ENCODE measurements at regions not wholly inside any gene's neighbourhood (a gene's known extent, or its start where the extent isn't known, plus 50 kb on each side); places are given as distances from the start of the nearest gene placed in this dataset.

GRCh38 chr1:23632479-23633160, 59.0 kb upstream of the RPL11 start:
- H3K4me3 ChIP-seq (ENCODE audit: low read depth, low read length): no peak overlapping the region
- DNase-seq (ENCODE audit: low read depth, low spot score): no peak
- TF ChIP-seq CTCF (IDR thresholded peaks at IDR 0.05; ENCODE audit: low read depth, low read length): no peak
- in situ Hi-C loops (cut with HindIII; ENCODE audit: low sequenced_read_pairs): no loop called here

DNA sequence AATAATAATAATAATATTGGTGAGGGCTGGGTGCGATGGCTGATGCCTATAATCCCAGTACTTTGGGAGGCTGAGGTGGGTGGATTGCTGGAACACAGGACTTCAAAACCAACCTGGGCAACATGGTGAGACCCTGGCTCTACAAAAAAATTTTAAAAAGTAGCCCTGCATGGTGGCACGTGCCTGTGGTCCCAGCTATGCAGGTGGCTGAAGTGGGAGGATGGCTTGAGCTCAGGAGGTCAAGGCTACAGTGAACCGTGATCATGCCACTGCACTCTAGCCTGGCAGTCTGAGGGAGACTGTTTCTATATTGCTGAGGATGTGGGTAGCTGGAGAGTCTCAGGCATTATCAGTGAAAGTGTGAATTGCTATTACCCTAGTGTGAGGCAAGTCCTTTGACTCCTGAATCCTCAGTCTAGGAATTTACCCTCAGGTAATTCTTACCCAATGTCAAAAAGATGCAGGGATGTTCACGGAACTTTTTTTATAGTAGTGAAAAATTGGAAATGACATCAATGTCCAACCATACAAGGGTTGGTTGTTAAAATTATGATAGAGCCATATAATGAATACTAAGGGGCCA, 61.8 kb upstream of the RPL11 start:
- no peak for TF ChIP-seq CTCF (IDR thresholded peaks at IDR 0.05; ENCODE audit: low read depth, low read length)
- no peak overlapping the region for H3K4me3 ChIP-seq (ENCODE audit: low read depth, low read length)
- DNase-seq (ENCODE audit: low read depth, low spot score): no peak
- in situ Hi-C loops (cut with HindIII; ENCODE audit: low sequenced_read_pairs): no loop called here

- TF ChIP-seq CTCF (IDR thresholded peaks at IDR 0.05; ENCODE audit: low read depth, low read length): no peak
- H3K4me3 ChIP-seq (ENCODE audit: low read depth, low read length): no peak overlapping the region
- in situ Hi-C loops (cut with HindIII; ENCODE audit: low sequenced_read_pairs): no loop called here
- DNase-seq (ENCODE audit: low read depth, low spot score): no peak
Observed at GRCh38 chr1:23628951-23629387, 62.6 kb upstream of the RPL11 start.

DNA sequence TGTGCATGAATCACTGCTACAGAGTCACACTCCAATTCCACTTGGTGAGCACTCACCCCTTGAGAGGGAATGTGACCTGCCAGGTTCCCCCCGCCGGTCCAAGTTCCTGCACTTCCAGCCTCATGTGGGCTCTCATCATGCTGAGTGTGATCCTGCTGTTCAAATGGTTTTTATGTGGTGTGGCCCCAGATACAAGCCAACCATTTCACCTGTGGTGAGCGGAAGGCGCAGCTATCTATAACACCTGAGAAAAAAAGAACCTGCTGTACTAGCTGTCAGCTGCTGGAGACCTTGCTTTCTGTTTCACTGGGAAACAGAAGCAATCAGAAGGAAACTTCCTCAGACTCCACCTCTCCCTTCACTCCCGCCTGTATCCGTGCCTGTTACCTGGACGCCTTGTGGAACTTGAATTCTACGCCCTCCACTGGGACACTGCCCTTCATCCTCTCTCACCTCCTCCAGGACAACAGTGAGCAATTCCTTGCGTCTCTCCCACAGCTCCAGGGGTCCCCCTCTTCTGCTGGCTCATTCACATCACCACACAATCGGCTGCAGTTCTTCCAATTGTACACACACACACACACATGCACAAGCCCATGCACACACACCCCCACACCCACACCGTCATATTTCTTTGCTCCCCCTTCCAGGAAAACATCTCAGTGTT, 64.4 kb upstream of the RPL11 start:
- in situ Hi-C loops (cut with HindIII; ENCODE audit: low sequenced_read_pairs): no loop called here
- no peak for TF ChIP-seq CTCF (IDR thresholded peaks at IDR 0.05; ENCODE audit: low read depth, low read length)
- no peak overlapping the region for H3K4me3 ChIP-seq (ENCODE audit: low read depth, low read length)
- no peak for DNase-seq (ENCODE audit: low read depth, low spot score)

- no peak for TF ChIP-seq CTCF (IDR thresholded peaks at IDR 0.05; ENCODE audit: low read depth, low read length)
- in situ Hi-C loops (cut with HindIII; ENCODE audit: low sequenced_read_pairs): no loop called here
- DNase-seq (ENCODE audit: low read depth, low spot score): no peak
- H3K4me3 ChIP-seq (ENCODE audit: low read depth, low read length): no peak overlapping the region
Observed at GRCh38 chr1:23625929-23626535, 65.6 kb upstream of the RPL11 start.

DNA sequence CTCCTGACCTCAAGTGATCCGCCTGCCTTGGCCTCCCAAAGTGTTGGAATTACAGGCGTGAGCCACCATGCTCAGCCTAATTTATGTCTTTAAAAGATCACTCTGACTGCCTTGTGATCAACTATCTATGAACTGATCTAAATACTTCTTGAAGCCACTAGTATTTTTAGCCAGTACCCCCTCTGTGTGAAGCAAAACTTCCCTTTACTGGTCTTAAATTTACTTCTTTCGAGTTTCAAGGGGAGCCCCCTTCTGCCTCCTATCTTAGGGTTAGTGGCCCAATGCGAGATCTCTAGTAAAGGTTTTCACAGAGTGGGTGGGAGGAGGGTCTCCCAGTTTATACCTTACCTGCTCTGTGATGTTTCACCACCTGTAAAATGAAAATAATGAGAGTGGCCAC, 66.1 kb upstream of the RPL11 start:
- no peak for DNase-seq (ENCODE audit: low read depth, low spot score)
- no peak overlapping the region for H3K4me3 ChIP-seq (ENCODE audit: low read depth, low read length)
- in situ Hi-C loops (cut with HindIII; ENCODE audit: low sequenced_read_pairs): no loop called here
- TF ChIP-seq CTCF (IDR thresholded peaks at IDR 0.05; ENCODE audit: low read depth, low read length): no peak
